Renal pelvis (tissue), 1 donor: ENCODE measurements at regions not wholly inside any gene's neighbourhood (a gene's known extent, or its start where the extent isn't known, plus 50 kb on each side); places are given as distances from the start of the nearest gene placed in this dataset.

Experiments used
- DNase-seq: peaks from one replicate; pipeline ENCODE4 v3.0.0-alpha.2; 2013

DNA sequence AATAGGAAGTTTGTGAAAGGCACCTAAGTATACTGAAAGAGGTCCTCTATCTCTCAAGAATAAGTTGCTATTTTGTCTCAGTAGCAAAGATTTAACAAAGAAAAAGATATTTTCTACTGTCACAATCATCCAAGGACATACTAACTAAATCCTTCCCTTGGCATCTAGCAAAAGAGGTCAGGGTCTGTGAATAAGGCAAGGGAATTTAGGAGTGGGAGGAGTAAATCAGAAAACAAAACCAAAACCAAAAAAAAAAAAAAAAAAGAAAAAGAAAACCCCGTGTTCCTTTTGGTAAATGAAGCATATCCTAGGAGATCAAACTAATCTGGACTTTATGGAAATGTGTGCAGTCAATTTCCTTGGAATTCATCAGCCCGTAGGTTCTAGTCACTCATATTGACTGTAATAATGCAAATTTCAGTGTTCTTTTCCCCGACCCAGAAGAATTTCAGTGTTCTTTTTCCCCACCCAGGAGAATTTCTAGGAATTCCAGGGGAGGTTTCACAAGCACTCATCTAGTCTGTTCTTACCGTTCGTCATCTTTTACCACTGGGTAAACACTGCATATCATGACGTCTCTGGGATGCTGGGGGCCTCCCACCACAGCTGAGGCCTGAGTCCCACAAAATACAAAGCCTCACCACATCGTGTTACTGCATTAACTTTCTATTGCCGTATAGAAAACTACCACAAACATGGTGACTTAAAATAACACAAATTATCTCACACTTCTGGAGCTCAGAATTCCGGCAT lies 113.8 kb upstream of the CCDC54 start:
- no peak for DNase-seq

- DNase-seq = no peak
Observed at GRCh38 chr3:107264888-107265287, 112.4 kb upstream of the CCDC54 start.

- no peak for DNase-seq
Observed at GRCh38 chr3:107265526-107265925, 111.7 kb upstream of the CCDC54 start.

DNA sequence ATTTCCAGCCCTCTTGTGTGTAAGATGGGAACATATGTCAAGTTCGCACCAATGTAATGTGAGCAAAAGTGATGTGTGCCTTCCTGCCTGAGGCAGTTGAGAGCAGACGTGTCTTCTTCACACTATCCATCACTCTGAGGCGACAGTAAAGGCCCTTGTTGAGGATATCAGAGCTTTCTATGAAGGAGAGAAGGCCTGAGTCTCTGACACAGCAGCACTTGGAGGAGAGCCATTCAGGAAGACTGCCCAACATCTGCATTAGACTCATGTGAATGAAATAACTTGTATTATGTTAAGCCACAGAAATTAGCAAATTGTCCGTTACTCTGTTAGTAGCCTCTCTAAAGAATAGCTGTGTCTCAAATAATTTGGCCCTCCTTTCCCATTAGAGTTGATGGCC lies 108.8 kb upstream of the CCDC54 start:
- DNase-seq = no peak

- DNase-seq = no peak
Observed at GRCh38 chr3:107269136-107269535, 108.1 kb upstream of the CCDC54 start.

- no peak for DNase-seq
Observed at GRCh38 chr3:107271787-107272387, 105.4 kb upstream of the CCDC54 start.

DNA sequence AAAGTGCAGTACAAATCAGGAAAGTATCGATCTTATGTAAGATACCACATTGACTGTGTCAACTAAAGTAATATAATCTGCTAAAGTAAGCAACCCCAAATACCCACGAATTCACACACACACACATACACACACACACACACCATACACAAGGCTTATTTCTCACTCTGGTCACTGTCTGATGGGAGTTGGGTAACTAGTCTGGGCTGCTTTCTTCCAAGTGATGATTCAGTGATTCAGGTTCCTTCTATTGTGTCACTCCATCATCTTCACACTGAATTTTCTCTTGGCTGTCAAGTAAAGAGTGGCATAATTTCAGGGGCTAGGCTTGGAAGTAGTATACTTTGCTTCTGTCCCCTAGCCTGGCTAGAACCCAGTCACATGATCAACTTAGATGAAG lies 104.8 kb upstream of the CCDC54 start:
- DNase-seq = no peak

GRCh38 chr3:107272885-107273284 lies 104.4 kb upstream of the CCDC54 start:
- no peak for DNase-seq

DNA sequence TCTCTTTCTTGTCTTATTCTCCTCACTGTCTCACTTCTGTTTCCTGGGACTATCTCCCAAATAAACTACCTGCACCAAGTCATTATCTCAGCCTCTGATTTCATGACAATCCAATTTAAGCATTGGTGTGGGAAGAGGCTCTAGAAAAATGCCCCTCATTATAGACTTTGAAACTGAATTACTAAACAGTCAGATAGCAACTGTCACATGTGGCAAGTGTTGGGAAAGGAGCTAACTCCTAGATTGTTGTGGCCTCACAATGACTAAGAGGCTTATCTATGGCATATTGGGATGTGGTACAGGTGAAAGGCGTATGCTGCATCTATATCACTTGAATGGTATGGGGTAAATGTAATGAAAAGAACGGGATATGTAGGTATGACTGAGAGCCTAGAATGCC lies 103.5 kb upstream of the CCDC54 start:
- no peak for DNase-seq

DNA sequence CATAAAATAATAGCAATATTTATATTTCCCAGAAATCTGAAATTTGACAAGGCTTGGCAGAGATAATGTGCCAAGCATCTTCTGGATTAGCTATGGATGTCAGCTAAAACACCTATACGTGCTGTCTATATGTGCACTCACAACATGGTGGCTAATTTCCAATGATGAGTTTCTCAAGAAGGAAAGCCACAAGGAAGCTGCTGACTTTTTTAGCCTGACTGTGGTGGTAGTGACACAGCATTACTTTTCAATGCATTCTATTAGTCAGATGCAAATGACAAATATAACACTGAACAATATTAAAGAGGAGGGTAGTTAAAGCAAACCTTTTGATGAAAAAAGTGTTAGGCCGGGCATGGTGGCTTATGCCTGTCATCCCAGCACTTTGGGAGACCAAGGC lies 101.7 kb upstream of the CCDC54 start:
- DNase-seq = no peak

- DNase-seq = no peak
Observed at GRCh38 chr3:107283948-107284347, 93.3 kb upstream of the CCDC54 start.

GRCh38 chr3:107284612-107285011 lies 92.6 kb upstream of the CCDC54 start:
- no peak for DNase-seq

DNA sequence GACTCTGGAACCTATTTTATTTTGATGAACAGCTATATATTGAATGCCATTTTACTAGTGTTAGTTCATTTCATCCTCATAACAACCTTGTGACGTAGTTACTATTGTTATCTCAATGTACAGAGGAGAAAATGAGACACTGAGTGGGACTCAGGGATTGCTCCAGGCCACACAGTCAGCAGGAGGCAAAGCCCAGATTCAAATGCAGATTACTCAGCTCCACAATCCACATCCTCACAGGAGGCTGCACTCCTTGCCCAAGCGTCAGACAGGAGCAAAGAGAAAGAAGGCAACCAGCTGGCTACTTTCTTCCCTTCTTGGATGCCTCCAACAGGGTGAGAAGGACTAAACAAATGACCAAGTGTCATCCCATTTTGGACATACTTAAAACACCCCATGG lies 92.0 kb upstream of the CCDC54 start:
- no peak for DNase-seq

- DNase-seq = no peak
Observed at GRCh38 chr3:107289354-107289753, 87.9 kb upstream of the CCDC54 start.

- no peak for DNase-seq
Observed at GRCh38 chr3:107294117-107294516, 83.1 kb upstream of the CCDC54 start.

GRCh38 chr3:107297597-107297996 lies 79.6 kb upstream of the CCDC54 start:
- DNase-seq = no peak

DNA sequence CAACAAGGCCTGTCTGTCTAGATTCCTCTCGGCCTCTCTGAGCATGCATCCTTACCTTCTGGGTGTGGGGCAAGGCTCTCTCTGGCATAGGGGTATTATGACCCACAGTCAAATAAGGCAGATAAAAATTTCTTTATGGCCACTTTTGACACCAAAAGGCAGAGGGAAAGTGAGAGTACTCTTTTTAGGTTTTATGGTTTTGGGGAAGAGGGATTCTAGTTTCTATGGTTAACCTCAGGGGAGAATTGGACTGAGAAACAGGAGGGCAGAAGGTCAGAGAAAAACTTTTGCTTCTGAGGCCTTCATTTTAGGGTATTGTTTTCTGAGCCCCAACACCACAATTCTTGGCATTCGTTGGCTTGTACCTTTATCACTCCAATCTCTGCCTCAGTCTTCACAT lies 70.0 kb upstream of the CCDC54 start:
- no peak for DNase-seq

GRCh38 chr3:107308716-107309115 lies 68.5 kb upstream of the CCDC54 start:
- DNase-seq = no peak

DNA sequence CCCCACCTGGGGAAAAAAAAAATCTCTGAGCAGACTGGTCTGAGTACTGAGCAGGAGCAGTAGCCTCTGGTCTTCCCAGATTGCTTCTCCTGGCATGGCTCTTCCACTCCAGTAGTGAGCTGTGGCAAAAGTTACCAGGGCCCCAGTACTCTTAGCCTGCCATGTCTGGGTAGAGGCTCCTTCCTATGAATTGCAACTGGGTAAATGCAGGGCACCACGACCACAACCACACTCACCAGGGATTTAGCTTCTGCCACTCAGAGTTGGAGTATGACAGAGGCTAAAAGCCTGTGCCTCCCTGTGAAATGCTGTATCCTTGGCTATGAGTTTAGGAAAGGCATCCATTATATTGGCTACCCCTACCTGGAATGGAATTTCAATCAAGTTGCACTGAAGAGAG lies 67.9 kb upstream of the CCDC54 start:
- no peak for DNase-seq

GRCh38 chr3:107313711-107314110 lies 63.5 kb upstream of the CCDC54 start:
- DNase-seq = no peak

DNA sequence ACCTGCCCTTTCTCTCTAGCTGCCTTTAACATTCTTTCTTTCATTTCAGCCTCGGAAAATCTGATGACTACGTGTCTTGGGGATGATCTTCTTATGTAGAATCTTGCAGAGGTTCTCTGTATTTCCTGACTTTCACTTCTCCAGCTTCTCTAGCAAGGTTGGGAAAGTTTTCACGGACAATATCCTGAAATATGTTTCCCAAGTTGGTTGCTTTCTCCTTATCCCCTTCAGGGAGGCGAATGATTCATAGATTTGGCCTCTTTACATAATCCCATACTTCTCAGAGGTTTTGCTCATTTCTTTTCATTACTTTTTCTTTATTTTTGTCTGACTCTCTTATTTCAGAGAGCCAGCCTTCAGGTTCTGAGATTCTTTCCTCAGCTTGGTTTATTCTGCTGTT lies 62.1 kb upstream of the CCDC54 start:
- DNase-seq = no peak

DNA sequence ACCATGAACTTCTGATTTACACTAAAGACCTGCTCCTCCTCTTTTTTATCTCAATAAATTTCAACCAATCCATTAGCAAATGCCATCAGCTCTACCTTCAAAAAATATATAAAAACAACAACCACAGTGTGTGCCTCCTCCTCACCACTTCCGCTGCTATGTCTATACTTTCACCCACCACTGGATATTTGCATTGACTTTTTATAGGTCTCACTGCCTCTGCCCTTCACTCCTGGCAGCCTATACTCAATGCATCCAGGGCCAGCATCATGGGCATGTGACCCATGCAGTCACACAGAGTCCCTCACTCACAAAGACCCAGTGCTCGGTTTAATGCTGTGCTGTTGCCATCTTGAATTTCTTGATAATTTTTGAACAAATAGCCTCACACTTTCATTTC lies 53.5 kb upstream of the CCDC54 start:
- DNase-seq = no peak

GRCh38 chr3:107325446-107325845 lies 51.8 kb upstream of the CCDC54 start:
- DNase-seq = no peak
